Activated CD8-positive, alpha-beta memory T cell treated with anti-CD3 and anti-CD28 coated beads, Interleukin-2, amount 50 U/mL, for 4 hours (primary cell): ENCODE measurements at regions not wholly inside any gene's neighbourhood (a gene's known extent, or its start where the extent isn't known, plus 50 kb on each side); places are given as distances from the start of the nearest gene placed in this dataset.

ENCODE experiments used
- DNase-seq: peaks from one replicate; pipeline ENCODE4 v3.0.0-alpha.2; 2020

- DNase-seq: no peak
Observed at GRCh38 chr14:96638041-96638855, 136.1 kb downstream of the PAPOLA start.

- no peak for DNase-seq
Observed at GRCh38 chr14:96639550-96639949, 137.4 kb downstream of the PAPOLA start.

GRCh38 chr14:96648506-96649326, 146.5 kb downstream of the PAPOLA start:
- no peak for DNase-seq

GRCh38 chr14:96649327-96649601, 147.1 kb downstream of the PAPOLA start:
- DNase-seq: no peak

GRCh38 chr14:96653597-96653996, 143.6 kb upstream of the VRK1 start:
- no peak for DNase-seq

- DNase-seq: no peak
Observed at GRCh38 chr14:96658611-96659010, 138.6 kb upstream of the VRK1 start.

GRCh38 chr14:96660123-96660522, 137.1 kb upstream of the VRK1 start:
- DNase-seq: no peak

- no peak for DNase-seq
Observed at GRCh38 chr14:96660667-96661066, 136.5 kb upstream of the VRK1 start.

GRCh38 chr14:96661244-96661969, 135.8 kb upstream of the VRK1 start:
- no peak for DNase-seq

- no peak for DNase-seq
Observed at GRCh38 chr14:96662116-96662970, 134.8 kb upstream of the VRK1 start.

GRCh38 chr14:96663076-96663475, 134.1 kb upstream of the VRK1 start:
- no peak for DNase-seq

- no peak for DNase-seq
Observed at GRCh38 chr14:96663491-96664067, 133.6 kb upstream of the VRK1 start.

GRCh38 chr14:96666088-96666487, 131.1 kb upstream of the VRK1 start:
- DNase-seq: no peak

- DNase-seq: no peak
Observed at GRCh38 chr14:96670391-96670790, 126.8 kb upstream of the VRK1 start.

GRCh38 chr14:96671218-96671617, 126.0 kb upstream of the VRK1 start:
- DNase-seq: no peak

GRCh38 chr14:96673706-96674105, 123.5 kb upstream of the VRK1 start:
- no peak for DNase-seq

- no peak for DNase-seq
Observed at GRCh38 chr14:96674121-96674520, 123.1 kb upstream of the VRK1 start.

- no peak for DNase-seq
Observed at GRCh38 chr14:96676166-96676565, 121.0 kb upstream of the VRK1 start.

- no peak for DNase-seq
Observed at GRCh38 chr14:96681829-96682228, 115.4 kb upstream of the VRK1 start.

GRCh38 chr14:96682401-96682800, 114.8 kb upstream of the VRK1 start:
- no peak for DNase-seq

GRCh38 chr14:96683562-96684289, 113.5 kb upstream of the VRK1 start:
- no peak for DNase-seq

- no peak for DNase-seq
Observed at GRCh38 chr14:96686126-96686525, 111.1 kb upstream of the VRK1 start.
